CD4-positive, alpha-beta T cell (primary cell): ENCODE measurements at regions not wholly inside any gene's neighbourhood (a gene's known extent, or its start where the extent isn't known, plus 50 kb on each side); places are given as distances from the start of the nearest gene placed in this dataset.

Experiments used
- ATAC-seq: fragments of 200-7000 bp; cut with Tn5 transposase; one replicate; pipeline ENCODE4 v1.10.0; 2022; ENCODE audit warnings: mild to moderate bottlenecking; ENCODE audit not compliant: poor library complexity
- CTCF ChIA-PET: fragments of 350-600 bp; sonication (Branson Sonifier 250); formaldehyde crosslinking; loops from one replicate; lab custom pipeline; 2021; ENCODE audit warnings: antibody characterized with exemption, inconsistent platforms; lab: Charles Lee
- POLR2A ChIA-PET: fragments of 350-600 bp; sonication (Branson Sonifier 250); formaldehyde crosslinking; loops from one replicate; lab custom pipeline; 2021; ENCODE audit warnings: antibody characterized with exemption, inconsistent platforms; lab: Charles Lee
- DNase-seq, 14 experiments: peaks; one replicate each; pipeline ENCODE4 v3.0.0-alpha.2; 2013 to 2020; ENCODE audit warnings: mixed read lengths in 2 of 14
- H3K27ac ChIP-seq, 2 donors: one replicate each; pipeline versions ENCODE4 v1.5.1 to v1.7.0; 2013; ENCODE audit warnings: low read length in 2 of 2, low read depth in 1 of 2, mild to moderate bottlenecking in 1 of 2
- H3K27me3 ChIP-seq, 2 experiments: 1 replicate in 1 of 2; 2 replicates in 1 of 2; pipeline versions ENCODE4 v1.6.1 to v1.7.0; 2013; ENCODE audit warnings: low read length in 2 of 2, control low read depth in 1 of 2, mild to moderate bottlenecking in 1 of 2, moderate library complexity in 1 of 2; ENCODE audit not compliant: insufficient read depth in 2 of 2, control insufficient read depth in 1 of 2
- H3K36me3 ChIP-seq: one replicate; pipeline ENCODE4 v1.6.1; 2013; ENCODE audit warnings: low read length, control low read depth; ENCODE audit not compliant: insufficient read depth
- H3K4me1 ChIP-seq: one replicate; pipeline ENCODE4 v1.6.1; 2013; ENCODE audit warnings: low read length, control low read depth; ENCODE audit not compliant: insufficient read depth
- H3K4me3 ChIP-seq: one replicate; pipeline ENCODE4 v1.5.1; 2013; ENCODE audit warnings: mild to moderate bottlenecking, low read length, moderate library complexity
- H3K9me3 ChIP-seq, 2 experiments: 1 replicate in 1 of 2; 2 replicates in 1 of 2; pipeline versions ENCODE4 v1.6.1 to v1.7.0; 2013; ENCODE audit warnings: low read length in 2 of 2, mild to moderate bottlenecking in 2 of 2, control low read depth in 1 of 2, moderate library complexity in 1 of 2; ENCODE audit not compliant: control insufficient read depth in 1 of 2, insufficient read depth in 1 of 2
- H3K27ac Mint-ChIP-seq: one replicate; pipeline ENCODE4 v1.8.0; 2020; ENCODE audit warnings: mixed read lengths
- H3K27me3 Mint-ChIP-seq: one replicate; pipeline ENCODE4 v1.8.0; 2021; ENCODE audit warnings: mixed read lengths
- H3K36me3 Mint-ChIP-seq: one replicate; pipeline ENCODE4 v1.8.0; 2021; ENCODE audit warnings: low read depth, mixed read lengths
- H3K4me1 Mint-ChIP-seq: one replicate; pipeline ENCODE4 v1.8.0; 2021; ENCODE audit warnings: low read depth, mixed read lengths
- H3K4me3 Mint-ChIP-seq: one replicate; pipeline ENCODE4 v1.8.0; 2020; ENCODE audit warnings: mild to moderate bottlenecking, mixed read lengths
- H3K9me3 Mint-ChIP-seq: one replicate; pipeline ENCODE4 v1.8.0; 2020; ENCODE audit warnings: mixed read lengths
- CTCF ChIP-seq: fragments of 200-600 bp; IDR thresholded peaks from one replicate; pipeline ENCODE4 v1.8.0; 2022; ENCODE audit warnings: antibody characterized with exemption, mild to moderate bottlenecking
- intact Hi-C, 2 experiments: fragments of 100-400 bp; cut with DNase I in 1 of 2; cut with micrococcal nuclease in 1 of 2; formaldehyde crosslinking; loops; one replicate each; pipeline versions ENCODE4 v1.15.1 to v1.9.0; 2023 to 2025; cut with DNase I, micrococcal nuclease

GRCh38 chr10:78162853-78163252 is 129.2 kb downstream of the RPS24 start:
- ChIA-PET POLR2A (no interaction called here), CTCF (no interaction called here)
- ATAC-seq: no peak
- Histone ChIP-seq H3K9me3 (peaks cover 0 to 4% of the 10 kb centered on the region in 2 experiments), H3K27me3 (peaks cover 0 to 2% of the 10 kb centered on the region in 2 experiments), H3K4me3 (no peak overlapping the region), H3K27ac (no peak overlapping the region), H3K36me3 (no peaks in the 10 kb centered on the region), H3K4me1 (no peaks in the 10 kb centered on the region)
- Mint-ChIP-seq H3K27me3 (peaks cover 5% of the 10 kb centered on the region), H3K36me3 (no peaks in the 10 kb centered on the region), H3K27ac (no peak overlapping the region), H3K9me3 (no peaks in the 10 kb centered on the region), H3K4me3 (no peak overlapping the region), H3K4me1 (no peaks in the 10 kb centered on the region)
- TF ChIP-seq CTCF: no peak
- no peak for DNase-seq
- intact Hi-C loops: no loop called here

GRCh38 chr10:78164702-78165101 is 131.0 kb downstream of the RPS24 start:
- Mint-ChIP-seq H3K9me3 (no peaks in the 10 kb centered on the region), H3K36me3 (no peaks in the 10 kb centered on the region), H3K4me1 (no peaks in the 10 kb centered on the region), H3K27ac (no peak overlapping the region), H3K4me3 (no peak overlapping the region), H3K27me3 (no peaks in the 10 kb centered on the region)
- no peak for TF ChIP-seq CTCF
- intact Hi-C loops: no loop called here
- ATAC-seq (no peak), DNase-seq (no peak)
- H3K27ac ChIP-seq: no peak overlapping the region
- peaks cover 0 to 4% of the 10 kb centered on the region in 2 experiments for H3K9me3 ChIP-seq
- no peak overlapping the region for H3K4me3 ChIP-seq
- H3K36me3 ChIP-seq: no peaks in the 10 kb centered on the region
- ChIA-PET POLR2A (no interaction called here), CTCF (no interaction called here)
- H3K27me3 ChIP-seq: peaks cover 0 to 2% of the 10 kb centered on the region in 2 experiments
- H3K4me1 ChIP-seq: no peaks in the 10 kb centered on the region

- peaks cover 0 to 4% of the 10 kb centered on the region in 2 experiments for H3K9me3 ChIP-seq
- intact Hi-C loops: no loop called here
- no peak overlapping the region for H3K27ac Mint-ChIP-seq
- H3K27me3 ChIP-seq: peaks cover 0 to 2% of the 10 kb centered on the region in 2 experiments
- ChIA-PET POLR2A (no interaction called here), CTCF (no interaction called here)
- no peaks in the 10 kb centered on the region for H3K36me3 ChIP-seq
- no peaks in the 10 kb centered on the region for H3K36me3 Mint-ChIP-seq
- no peaks in the 10 kb centered on the region for H3K4me1 ChIP-seq
- H3K27ac ChIP-seq: no peak overlapping the region
- ATAC-seq (no peak), DNase-seq (no peak)
- no peaks in the 10 kb centered on the region for H3K4me1 Mint-ChIP-seq
- no peak overlapping the region for H3K4me3 Mint-ChIP-seq
- no peaks in the 10 kb centered on the region for H3K27me3 Mint-ChIP-seq
- no peak overlapping the region for H3K4me3 ChIP-seq
- no peaks in the 10 kb centered on the region for H3K9me3 Mint-ChIP-seq
- TF ChIP-seq CTCF: no peak
Measured at GRCh38 chr10:78165172-78165571, 131.5 kb downstream of the RPS24 start.
